ENCODE measurements at regions not wholly inside any gene's neighbourhood (a gene's known extent, or its start where the extent isn't known, plus 50 kb on each side); places are given as distances from the start of the nearest gene placed in this dataset.

DNA sequence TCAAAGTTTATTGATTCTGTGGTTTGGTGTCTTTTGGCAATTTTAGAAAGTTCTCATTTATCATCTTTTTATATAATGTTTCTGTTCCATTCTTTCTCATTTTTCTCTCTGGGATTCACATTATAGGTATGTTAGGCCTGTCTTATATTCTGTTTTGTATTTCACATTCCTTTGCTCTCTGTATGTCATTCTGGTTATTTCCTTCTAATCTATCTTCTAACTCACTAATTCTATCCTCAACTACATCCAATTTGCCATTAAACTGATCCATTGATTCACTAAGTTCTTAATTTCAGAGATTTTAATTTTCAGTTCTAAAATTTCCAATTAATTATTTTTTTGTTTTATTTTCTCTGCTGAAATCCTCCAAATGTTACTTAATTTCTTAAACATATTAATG is 234.8 kb downstream of the FOXD2 start:
- DNase-seq = no peak

- DNase-seq = no peak
Observed at GRCh38 chr1:47674189-47674588, 236.3 kb downstream of the FOXD2 start.

DNA sequence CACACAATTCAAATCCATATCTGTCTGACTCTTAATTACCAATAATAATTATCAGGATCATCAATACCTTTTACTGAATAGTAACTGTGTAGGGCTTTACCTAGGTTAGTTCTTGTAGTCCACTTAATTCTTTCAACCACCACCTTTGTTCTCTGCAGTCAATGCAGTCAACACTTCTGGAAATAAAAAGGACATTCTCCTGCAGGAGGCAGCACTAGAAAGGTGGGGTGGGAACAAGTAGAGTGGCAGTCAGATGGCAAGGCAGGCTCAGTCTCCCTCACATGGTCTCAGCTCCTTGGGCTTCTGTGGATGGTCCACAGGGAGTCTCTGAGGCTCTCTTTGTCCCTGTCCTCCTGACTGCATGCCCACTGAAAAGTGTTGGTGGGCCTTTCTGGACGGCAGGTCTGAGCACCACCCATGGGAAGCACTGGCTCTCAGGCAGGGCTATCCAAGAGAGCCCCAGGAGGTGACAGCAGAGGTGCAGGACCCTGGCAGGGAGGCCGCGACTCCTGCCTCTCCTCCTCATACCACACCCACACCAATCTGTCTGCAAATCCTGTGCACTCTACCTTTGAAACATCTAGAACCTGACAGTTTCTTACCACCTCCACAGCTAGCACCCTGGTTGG is 237.3 kb downstream of the FOXD2 start:
- no peak for DNase-seq

DNA sequence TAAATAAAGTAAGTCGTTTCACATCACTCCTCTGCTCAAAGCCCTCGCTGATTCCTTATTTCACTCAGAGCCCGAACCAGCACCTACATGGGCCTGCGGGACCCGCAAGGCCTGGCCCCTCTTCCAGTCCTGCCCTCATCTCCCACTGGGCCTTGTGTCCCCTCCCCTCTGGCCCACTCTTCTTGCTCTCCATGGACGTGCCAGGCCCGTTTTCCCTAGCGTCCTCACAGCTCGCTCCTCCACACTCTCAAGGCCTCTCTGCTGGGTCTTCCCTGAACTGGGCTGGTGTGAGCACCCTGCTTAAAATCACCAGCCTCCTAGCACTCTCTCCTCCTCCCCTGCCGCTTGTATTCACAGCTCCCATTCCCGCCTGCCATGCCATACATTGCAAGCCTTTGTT is 237.9 kb downstream of the FOXD2 start:
- no peak for DNase-seq

DNA sequence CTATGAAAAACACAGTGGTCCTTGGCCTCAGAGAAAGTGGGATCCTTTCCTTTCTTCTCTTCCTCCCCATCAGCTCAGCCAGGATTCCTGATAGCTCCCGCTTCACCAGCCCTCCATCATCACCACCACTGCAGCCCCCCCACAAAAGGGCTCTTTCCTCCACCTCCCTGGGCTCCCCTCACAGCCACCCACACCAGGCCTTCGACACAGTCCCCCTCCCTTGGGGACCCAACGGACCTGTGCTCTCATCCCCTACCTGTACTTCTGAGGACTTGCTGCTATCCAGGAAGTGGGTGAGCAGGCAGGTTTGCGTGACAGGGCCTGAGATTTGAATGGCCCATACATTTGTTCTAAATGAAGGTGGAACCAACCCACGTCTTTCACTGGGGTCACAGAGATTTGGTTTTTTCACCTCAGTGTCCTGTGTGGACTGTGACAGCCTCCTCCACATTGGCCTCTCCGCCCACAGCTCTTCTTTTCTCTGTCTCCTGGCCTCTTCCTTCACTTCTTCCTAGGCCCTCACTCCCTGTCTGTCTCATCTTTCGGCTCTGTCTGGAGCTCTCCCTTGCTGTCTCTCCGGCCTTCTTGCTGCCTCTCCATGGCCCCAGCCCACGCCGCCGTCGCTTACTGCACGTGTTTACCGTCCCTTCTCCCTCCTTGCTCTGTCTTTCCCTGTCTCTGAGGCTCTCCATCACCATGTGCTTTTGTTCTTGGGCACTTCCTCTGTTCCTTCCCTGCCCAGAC is 238.6 kb downstream of the FOXD2 start:
- no peak for DNase-seq

DNA sequence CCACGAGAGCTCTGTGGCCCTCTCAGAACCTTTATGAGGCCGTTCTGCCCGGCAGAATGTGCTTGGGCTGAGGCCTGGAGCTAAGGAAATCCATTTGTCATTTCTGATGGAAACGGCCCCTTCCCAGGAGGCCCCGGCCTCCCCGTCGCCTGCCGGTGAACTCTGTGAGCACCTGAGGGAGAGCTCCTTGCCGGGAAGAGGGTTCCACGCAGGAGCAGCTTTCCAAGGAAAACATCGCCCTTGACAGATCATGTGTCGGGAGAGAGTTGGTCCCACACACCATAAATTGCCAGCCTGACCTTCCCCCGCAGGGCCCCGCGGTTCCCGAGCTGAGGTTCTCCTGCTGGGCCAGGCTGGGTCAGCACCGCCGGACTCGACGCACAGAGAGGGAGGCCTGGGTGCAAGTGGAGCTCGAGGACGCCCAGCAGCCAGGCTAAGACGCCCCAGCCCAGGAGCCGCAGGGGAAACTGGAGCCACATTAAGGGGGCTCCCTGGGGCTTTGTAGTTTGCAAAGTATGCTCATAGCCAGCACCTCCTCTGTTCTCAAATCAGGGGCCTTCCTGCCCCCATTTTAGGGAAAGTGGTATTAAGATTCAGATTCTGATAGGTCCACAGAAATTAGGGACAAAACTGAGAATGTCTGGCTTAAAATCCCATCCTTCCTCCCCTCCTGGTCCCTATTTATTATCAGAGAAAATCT is 239.5 kb downstream of the FOXD2 start:
- no peak for DNase-seq

DNA sequence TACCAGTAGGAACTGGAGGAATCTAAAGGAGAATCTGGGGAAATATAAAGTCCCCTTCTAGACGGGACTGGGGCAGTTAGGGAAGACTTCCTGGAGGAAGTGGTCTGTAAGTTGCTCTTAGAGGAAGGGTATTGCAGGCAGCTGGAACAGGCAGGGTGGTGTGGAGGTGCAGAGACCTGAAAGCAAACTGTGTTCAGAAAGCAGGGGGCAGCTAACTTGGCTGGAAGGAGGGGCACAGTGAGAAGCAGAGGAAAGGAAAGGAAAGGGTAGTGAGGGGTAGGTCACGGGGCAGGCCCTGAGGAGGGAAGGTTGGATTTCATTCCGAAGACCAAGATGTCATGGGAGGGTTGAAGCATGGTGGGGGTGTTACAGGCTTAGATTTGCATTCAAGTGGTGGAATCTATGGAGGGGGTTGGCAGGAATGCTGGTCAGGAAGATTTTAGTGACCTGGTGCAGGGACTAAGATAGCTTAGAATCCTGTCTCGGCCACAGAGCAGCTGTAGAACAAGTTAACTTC is 240.7 kb downstream of the FOXD2 start:
- DNase-seq = no peak

- no peak for DNase-seq
Observed at GRCh38 chr1:47679301-47679791, 241.5 kb downstream of the FOXD2 start.

- DNase-seq = no peak
Observed at GRCh38 chr1:47679826-47680225, 242.0 kb downstream of the FOXD2 start.

- no peak for DNase-seq
Observed at GRCh38 chr1:47680815-47681475, 243.1 kb downstream of the FOXD2 start.

GRCh38 chr1:47681735-47682134 is 243.9 kb downstream of the FOXD2 start:
- no peak for DNase-seq

DNA sequence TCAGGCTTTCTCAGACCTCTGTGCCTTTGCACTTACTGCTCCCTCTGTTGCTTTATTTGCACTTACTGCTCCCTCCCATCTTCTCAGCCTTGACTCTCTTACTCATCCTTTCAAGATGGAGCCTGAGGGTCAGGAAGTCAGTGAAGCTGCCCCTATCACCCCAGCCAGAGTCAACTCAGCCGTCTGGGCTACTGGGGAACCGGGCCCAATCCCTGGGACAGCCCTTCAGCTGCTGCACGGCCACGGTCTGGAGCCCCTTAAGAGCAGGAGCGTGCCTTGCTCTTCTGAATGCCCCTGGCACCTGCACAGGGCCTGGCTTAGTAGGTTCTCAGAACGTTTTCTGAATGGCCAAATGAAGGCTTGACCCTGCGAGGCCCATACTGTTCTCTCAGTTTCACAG is 244.4 kb downstream of the FOXD2 start:
- DNase-seq = no peak

DNA sequence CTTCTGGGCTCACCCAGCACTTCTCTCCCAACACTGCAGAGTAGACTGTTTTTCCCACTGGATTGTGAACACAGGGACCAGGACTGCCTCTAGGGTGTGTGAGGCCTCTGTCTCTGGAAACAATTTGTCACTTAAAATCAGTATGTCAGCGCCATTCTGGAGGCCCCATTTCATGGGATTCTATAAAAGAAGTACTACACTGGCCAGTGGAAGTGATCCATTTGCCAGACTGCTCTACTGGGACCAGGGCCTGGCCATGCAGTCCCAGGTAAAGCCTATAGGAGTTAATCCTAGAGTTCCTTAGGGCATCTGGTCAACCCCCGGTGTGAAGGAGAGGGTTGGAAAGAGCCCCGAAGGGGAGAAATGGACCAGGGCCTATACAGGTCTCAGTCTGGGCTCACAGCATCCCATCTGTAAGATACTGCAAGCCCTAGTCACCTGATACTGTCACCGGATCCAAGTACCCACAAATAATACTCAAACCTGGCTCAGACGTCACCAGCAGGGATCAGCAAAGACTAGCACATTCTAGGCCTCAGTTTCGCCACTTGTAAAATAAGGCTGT is 245.0 kb downstream of the FOXD2 start:
- no peak for DNase-seq

DNA sequence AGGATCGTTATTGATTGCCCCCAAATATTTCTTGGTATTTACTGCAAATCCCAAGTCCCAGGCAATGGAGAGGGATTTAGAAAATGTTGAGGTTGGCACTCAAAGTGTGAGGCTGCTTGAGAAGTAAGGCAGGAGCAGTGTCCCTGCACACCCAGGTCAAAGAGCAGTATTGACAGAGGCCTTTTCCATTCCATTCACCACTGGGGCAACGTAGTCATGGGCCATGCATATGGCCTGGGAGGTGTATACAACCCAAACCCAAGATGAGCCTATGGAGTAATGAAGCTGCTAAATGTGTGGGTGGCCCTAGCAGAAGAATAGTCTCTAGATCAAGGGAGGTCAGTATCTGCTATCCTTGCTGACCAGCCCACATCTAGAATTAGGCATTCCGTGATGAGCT is 245.6 kb downstream of the FOXD2 start:
- DNase-seq = no peak

DNA sequence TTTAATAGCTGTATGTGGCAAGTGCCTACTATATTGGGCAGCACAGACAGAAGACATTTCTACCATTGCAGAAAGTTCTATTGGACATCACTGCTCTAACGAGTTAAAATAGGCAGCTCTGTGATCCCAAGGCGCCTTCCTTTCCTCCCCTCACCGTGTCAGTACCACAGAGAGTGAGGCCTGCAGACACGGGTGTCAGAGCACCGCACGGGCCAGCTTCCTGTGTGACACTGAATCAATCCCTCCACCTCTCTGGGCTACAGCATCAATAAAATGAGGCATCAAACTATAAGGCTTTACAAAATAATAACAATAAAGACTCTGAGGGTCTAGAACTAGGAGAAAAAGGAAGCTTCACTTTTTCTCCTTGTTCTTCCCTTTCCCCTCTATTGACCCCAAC is 246.7 kb downstream of the FOXD2 start:
- DNase-seq = no peak

- DNase-seq = no peak
Observed at GRCh38 chr1:47684964-47685762, 247.3 kb downstream of the FOXD2 start.

DNA sequence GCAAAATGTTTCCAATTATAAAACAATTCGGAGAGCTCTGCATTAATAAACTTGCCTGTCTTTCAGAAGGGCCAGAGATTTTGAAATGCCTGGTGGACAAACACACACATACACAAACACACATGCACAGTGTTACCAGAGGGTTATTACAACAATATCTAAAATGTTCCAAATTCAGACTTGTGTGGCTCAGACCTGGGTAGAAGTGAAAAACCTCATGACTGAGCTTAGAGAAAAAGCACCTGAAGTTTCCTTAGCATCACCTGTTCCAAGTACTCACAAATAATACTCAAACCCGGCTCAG is 247.9 kb downstream of the FOXD2 start:
- no peak for DNase-seq

DNA sequence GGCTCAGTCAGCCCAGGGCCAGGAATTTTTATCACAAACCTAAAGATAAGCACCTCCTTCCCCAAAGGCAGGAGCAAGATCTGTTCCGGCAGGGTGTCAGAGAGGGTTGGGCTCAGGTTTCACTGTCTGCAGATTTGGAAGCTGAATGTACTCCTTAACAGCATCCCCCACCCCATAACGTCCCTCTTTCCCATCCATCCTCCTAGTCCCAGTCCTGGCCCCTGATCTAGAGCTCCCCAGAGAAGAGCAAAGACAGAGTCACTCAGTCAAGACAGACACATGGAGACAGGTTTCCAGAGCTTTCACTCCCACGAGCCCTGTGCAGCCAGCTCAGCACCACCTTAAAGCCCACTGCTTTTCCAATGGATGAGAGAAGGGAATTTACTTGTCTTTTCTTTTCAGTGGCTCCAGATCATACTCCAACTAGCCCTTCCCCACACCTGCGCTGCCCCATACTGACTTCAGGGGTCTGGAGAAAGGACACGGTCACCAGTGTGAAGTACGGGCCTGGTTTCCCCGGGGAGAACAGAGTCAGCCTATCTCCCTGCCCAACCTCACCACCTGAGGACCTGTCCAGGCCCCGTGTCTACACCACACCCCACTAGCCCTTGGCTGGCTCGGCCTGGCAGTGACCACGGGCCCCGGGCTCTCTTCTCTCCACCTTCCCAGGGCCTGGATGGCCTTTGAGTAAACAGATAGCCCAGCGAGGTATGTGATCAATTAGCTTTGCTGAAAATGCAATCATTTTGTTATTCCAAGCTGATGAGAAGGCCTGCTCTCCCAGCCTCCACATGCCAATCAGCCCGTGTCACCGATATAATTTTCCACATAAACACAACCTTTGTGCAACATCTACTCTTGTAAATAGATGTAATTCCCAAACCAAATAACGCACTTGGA is 249.1 kb downstream of the FOXD2 start:
- no peak for DNase-seq

DNA sequence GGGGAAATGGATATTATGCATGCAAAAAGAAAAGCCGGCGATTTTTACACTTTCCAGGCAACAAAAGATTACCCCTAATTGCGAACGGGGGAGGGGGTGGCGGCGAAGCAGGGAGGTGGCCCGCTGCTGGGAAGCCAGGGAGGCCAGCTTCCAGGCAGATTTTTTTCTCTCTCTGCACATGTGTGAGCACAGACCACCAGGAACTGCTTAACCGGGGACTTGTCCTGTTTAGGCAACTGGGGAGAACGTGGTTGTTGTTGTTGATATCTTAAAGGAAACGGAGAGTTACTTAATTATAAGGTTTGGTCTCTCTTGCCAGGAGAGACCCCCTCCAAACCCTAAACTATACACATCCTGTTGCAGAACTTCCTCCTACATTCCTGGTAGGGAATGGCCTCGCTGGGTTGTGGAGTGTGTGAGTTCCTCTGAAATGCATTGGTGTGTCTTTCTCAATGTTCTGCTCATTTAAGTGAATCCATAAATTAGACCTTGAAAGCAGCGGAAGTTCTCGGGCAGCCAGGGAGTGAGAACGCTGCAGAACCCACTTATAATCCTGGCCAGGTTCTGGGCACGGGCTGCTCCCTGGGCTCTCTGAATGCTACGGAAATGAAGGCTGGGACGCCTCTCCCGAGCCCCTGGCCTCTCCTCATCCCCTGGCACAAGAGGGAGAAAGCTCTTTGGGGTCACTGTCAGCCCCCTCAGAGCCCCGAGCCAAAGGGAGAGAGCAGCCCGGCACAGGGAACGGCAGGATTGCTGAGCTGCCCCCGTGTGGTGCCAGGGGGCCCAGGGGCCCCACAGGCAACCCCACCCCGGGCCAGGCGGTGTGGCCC is 250.0 kb downstream of the FOXD2 start:
- DNase-seq = no peak

Data from T-helper 1 cell (primary cell).